SK-N-SH treated with all-trans-retinoic acid at 6 μM for 48 hours (cell line): ENCODE measurements at regions not wholly inside any gene's neighbourhood (a gene's known extent, or its start where the extent isn't known, plus 50 kb on each side); places are given as distances from the start of the nearest gene placed in this dataset.

Source experiments
- ATAC-seq: fragments of 200-7000 bp; cut with Tn5 transposase; 3 replicates; pipeline ENCODE4 v1.9.1; 2020; ENCODE audit warnings: mild to moderate bottlenecking, moderate library complexity
- ARNTL ChIP-seq: fragments of 450-650 bp; formaldehyde crosslinking; IDR thresholded peaks from 2 replicates; pipeline ENCODE4 v1.5.0; 2020; ENCODE audit warnings: low read depth, mild to moderate bottlenecking, moderate library complexity, borderline replicate concordance
- BACH2 ChIP-seq: fragments of 250-450 bp; sonication (Bioruptor Pico); IDR thresholded peaks from 2 replicates; pipeline ENCODE4 v1.9.0; 2021; ENCODE audit warnings: mild to moderate bottlenecking, borderline replicate concordance
- CSDC2 ChIP-seq: fragments of 250-450 bp; sonication (Bioruptor Pico); IDR thresholded peaks from 2 replicates; pipeline ENCODE4 v1.5.0; 2020; ENCODE audit warnings: mild to moderate bottlenecking, moderate library complexity
- ESRRG ChIP-seq: fragments of 250-450 bp; sonication (Bioruptor Pico); IDR thresholded peaks from 2 replicates; pipeline ENCODE4 v1.6.1; 2021; ENCODE audit warnings: mild to moderate bottlenecking
- GLIS3 ChIP-seq: fragments of 250-450 bp; sonication (Bioruptor Pico); IDR thresholded peaks from 2 replicates; pipeline ENCODE4 v1.5.0; 2020; ENCODE audit warnings: mild to moderate bottlenecking, moderate library complexity
- ISL1 ChIP-seq: fragments of 250-450 bp; sonication (Bioruptor Pico); IDR thresholded peaks from 2 replicates; pipeline ENCODE4 v2.1.2; 2022; ENCODE audit warnings: mild to moderate bottlenecking, moderate library complexity
- OSR1 ChIP-seq: fragments of 250-450 bp; sonication (Bioruptor Pico); IDR thresholded peaks from 2 replicates; pipeline ENCODE4 v1.8.0; 2022; ENCODE audit warnings: moderate library complexity, mild to moderate bottlenecking, inconsistent platforms
- PPARA ChIP-seq: fragments of 250-450 bp; sonication (Bioruptor Pico); IDR thresholded peaks from 2 replicates; pipeline ENCODE4 v1.5.0; 2020; ENCODE audit warnings: mild to moderate bottlenecking, borderline replicate concordance
- RARB ChIP-seq: fragments of 250-450 bp; sonication (Bioruptor Pico); IDR thresholded peaks from 2 replicates; pipeline ENCODE4 v1.8.0; 2021; ENCODE audit warnings: mild to moderate bottlenecking, moderate library complexity
- SNAI2 ChIP-seq: fragments of 250-450 bp; sonication (Bioruptor Pico); IDR thresholded peaks from 2 replicates; pipeline ENCODE4 v1.5.0; 2020; ENCODE audit warnings: mild to moderate bottlenecking, moderate library complexity
- TCF4 ChIP-seq: fragments of 250-450 bp; sonication (Bioruptor Pico); IDR thresholded peaks from 2 replicates; pipeline ENCODE4 v1.8.0; 2021; ENCODE audit warnings: mild to moderate bottlenecking, moderate library complexity, borderline replicate concordance
- TOX ChIP-seq: fragments of 250-450 bp; sonication (Bioruptor Pico); IDR thresholded peaks from 2 replicates; pipeline ENCODE4 v1.8.0; 2021; ENCODE audit warnings: mild to moderate bottlenecking, moderate library complexity, borderline replicate concordance
- ZC3H10 ChIP-seq: fragments of 250-450 bp; sonication (Bioruptor Pico); IDR thresholded peaks from 2 replicates; pipeline ENCODE4 v1.5.1; 2021; ENCODE audit warnings: mild to moderate bottlenecking, moderate library complexity
- ZFP3 ChIP-seq: fragments of 250-450 bp; sonication (Bioruptor Pico); IDR thresholded peaks from 2 replicates; pipeline ENCODE4 v1.5.0; 2020; ENCODE audit warnings: mild to moderate bottlenecking, moderate library complexity
- ZFP30 ChIP-seq: fragments of 450-650 bp; formaldehyde crosslinking; IDR thresholded peaks from 2 replicates; pipeline ENCODE4 v1.5.0; 2022; ENCODE audit warnings: mild to moderate bottlenecking, moderate library complexity
- ZNF565 ChIP-seq: fragments of 450-650 bp; formaldehyde crosslinking; conservative IDR thresholded peaks from 2 replicates; pipeline ENCODE4 v1.5.0; 2020; ENCODE audit warnings: low read depth, mild to moderate bottlenecking, moderate library complexity
- ZNF70 ChIP-seq: fragments of 450-650 bp; formaldehyde crosslinking; IDR thresholded peaks from 2 replicates; pipeline ENCODE4 v1.5.0; 2020; ENCODE audit warnings: mild to moderate bottlenecking, moderate library complexity
- ZNF8 ChIP-seq: fragments of 450-650 bp; formaldehyde crosslinking; IDR thresholded peaks from 2 replicates; pipeline ENCODE4 v1.5.0; 2020; ENCODE audit warnings: mild to moderate bottlenecking, moderate library complexity
- TF ChIP-seq, protein P1 (sequence below): fragments of 250-450 bp; sonication (Bioruptor Pico); IDR thresholded peaks from 2 replicates; pipeline ENCODE4 v1.8.0; 2020; ENCODE audit warnings: mild to moderate bottlenecking, moderate library complexity, borderline replicate concordance
- TF ChIP-seq, protein P2 (sequence below): fragments of 250-450 bp; sonication (Bioruptor Pico); IDR thresholded peaks from 2 replicates; pipeline ENCODE4 v1.5.0; 2020; ENCODE audit warnings: mild to moderate bottlenecking, moderate library complexity
- TF ChIP-seq, protein P3 (sequence below): fragments of 250-450 bp; sonication (Bioruptor Pico); IDR thresholded peaks from 2 replicates; pipeline ENCODE4 v1.5.1; 2020; ENCODE audit warnings: low read depth, mild to moderate bottlenecking, moderate library complexity
- TF ChIP-seq, protein P4 (sequence below): fragments of 250-450 bp; sonication (Bioruptor Pico); IDR thresholded peaks from 2 replicates; pipeline ENCODE4 v1.8.0; 2021; ENCODE audit warnings: low read depth, mild to moderate bottlenecking, moderate library complexity, borderline replicate concordance
- TF ChIP-seq, protein P5 (sequence below): fragments of 250-450 bp; sonication (Bioruptor Pico); IDR thresholded peaks from 2 replicates; pipeline ENCODE4 v1.5.1; 2021; ENCODE audit warnings: mild to moderate bottlenecking, moderate library complexity

DNA sequence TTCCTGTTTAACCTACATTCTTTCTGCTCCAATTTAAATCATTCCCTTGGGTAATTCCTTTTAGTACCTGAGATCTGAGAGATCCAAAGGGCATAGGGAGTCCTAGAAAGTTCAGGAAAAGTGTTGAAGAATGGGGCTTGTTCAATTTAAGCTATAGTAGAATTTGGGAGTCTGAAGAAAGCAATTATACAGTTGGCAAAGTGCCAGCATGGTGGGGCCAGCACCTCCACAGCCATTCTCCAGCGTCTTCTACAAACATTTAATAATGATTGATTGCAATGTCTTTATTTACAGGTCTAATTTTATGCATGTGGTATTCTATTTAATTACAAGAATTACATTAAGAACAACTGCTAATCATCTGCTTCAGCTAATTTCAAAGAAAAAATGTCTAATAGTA is 957.7 kb upstream of the GYPC start:
- TF ChIP-seq ARNTL (CRISPR knock-in tag): no peak
- TF ChIP-seq GLIS3 (CRISPR knock-in tag): no peak
- TF ChIP-seq, protein P1, sequence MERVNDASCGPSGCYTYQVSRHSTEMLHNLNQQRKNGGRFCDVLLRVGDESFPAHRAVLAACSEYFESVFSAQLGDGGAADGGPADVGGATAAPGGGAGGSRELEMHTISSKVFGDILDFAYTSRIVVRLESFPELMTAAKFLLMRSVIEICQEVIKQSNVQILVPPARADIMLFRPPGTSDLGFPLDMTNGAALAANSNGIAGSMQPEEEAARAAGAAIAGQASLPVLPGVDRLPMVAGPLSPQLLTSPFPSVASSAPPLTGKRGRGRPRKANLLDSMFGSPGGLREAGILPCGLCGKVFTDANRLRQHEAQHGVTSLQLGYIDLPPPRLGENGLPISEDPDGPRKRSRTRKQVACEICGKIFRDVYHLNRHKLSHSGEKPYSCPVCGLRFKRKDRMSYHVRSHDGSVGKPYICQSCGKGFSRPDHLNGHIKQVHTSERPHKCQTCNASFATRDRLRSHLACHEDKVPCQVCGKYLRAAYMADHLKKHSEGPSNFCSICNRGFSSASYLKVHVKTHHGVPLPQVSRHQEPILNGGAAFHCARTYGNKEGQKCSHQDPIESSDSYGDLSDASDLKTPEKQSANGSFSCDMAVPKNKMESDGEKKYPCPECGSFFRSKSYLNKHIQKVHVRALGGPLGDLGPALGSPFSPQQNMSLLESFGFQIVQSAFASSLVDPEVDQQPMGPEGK (CRISPR knock-in tag): no peak
- TF ChIP-seq, protein P2, sequence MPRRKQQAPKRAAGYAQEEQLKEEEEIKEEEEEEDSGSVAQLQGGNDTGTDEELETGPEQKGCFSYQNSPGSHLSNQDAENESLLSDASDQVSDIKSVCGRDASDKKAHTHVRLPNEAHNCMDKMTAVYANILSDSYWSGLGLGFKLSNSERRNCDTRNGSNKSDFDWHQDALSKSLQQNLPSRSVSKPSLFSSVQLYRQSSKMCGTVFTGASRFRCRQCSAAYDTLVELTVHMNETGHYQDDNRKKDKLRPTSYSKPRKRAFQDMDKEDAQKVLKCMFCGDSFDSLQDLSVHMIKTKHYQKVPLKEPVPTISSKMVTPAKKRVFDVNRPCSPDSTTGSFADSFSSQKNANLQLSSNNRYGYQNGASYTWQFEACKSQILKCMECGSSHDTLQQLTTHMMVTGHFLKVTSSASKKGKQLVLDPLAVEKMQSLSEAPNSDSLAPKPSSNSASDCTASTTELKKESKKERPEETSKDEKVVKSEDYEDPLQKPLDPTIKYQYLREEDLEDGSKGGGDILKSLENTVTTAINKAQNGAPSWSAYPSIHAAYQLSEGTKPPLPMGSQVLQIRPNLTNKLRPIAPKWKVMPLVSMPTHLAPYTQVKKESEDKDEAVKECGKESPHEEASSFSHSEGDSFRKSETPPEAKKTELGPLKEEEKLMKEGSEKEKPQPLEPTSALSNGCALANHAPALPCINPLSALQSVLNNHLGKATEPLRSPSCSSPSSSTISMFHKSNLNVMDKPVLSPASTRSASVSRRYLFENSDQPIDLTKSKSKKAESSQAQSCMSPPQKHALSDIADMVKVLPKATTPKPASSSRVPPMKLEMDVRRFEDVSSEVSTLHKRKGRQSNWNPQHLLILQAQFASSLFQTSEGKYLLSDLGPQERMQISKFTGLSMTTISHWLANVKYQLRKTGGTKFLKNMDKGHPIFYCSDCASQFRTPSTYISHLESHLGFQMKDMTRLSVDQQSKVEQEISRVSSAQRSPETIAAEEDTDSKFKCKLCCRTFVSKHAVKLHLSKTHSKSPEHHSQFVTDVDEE: no peak
- TF ChIP-seq ISL1 (CRISPR knock-in tag): no peak
- no peak for TF ChIP-seq TCF4 (CRISPR knock-in tag)
- TF ChIP-seq OSR1 (CRISPR knock-in tag): no peak
- TF ChIP-seq SNAI2 (CRISPR knock-in tag): no peak
- ATAC-seq: no peak

DNA sequence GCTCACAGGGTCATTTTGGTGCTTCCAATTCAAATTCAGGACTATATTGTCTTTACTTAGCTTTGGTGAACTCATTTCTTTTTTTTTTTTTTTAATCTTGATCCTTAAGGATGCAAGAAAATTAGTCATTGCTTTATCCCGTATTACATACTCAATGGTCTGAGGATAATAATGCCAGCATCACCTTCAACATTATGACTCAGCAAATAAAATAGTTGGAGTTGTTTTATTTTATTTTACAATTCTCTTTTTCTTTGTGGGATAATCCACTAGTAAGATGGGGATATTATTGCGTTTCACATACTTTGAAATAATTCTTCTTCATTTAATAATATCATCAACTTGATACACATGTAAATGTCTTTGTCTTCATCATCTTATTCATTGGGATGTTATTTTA is 954.9 kb upstream of the GYPC start:
- ATAC-seq: no peak
- TF ChIP-seq OSR1 (CRISPR knock-in tag) (no peak), ZNF8 (CRISPR knock-in tag) (no peak), GLIS3 (CRISPR knock-in tag) (no peak), ZC3H10 (CRISPR knock-in tag) (no peak), CSDC2 (CRISPR knock-in tag) (no peak), SNAI2 (CRISPR knock-in tag) (no peak), PPARA (CRISPR knock-in tag) (no peak), TCF4 (CRISPR knock-in tag) (no peak), RARB (CRISPR knock-in tag) (no peak), ZNF70 (CRISPR knock-in tag) (no peak), TOX (no peak), ZFP30 (no peak), ESRRG (CRISPR knock-in tag) (no peak)
- TF ChIP-seq, protein P3, sequence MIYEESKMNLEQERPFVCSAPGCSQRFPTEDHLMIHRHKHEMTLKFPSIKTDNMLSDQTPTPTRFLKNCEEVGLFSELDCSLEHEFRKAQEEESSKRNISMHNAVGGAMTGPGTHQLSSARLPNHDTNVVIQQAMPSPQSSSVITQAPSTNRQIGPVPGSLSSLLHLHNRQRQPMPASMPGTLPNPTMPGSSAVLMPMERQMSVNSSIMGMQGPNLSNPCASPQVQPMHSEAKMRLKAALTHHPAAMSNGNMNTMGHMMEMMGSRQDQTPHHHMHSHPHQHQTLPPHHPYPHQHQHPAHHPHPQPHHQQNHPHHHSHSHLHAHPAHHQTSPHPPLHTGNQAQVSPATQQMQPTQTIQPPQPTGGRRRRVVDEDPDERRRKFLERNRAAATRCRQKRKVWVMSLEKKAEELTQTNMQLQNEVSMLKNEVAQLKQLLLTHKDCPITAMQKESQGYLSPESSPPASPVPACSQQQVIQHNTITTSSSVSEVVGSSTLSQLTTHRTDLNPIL (CRISPR knock-in tag): no peak
- TF ChIP-seq, protein P4, sequence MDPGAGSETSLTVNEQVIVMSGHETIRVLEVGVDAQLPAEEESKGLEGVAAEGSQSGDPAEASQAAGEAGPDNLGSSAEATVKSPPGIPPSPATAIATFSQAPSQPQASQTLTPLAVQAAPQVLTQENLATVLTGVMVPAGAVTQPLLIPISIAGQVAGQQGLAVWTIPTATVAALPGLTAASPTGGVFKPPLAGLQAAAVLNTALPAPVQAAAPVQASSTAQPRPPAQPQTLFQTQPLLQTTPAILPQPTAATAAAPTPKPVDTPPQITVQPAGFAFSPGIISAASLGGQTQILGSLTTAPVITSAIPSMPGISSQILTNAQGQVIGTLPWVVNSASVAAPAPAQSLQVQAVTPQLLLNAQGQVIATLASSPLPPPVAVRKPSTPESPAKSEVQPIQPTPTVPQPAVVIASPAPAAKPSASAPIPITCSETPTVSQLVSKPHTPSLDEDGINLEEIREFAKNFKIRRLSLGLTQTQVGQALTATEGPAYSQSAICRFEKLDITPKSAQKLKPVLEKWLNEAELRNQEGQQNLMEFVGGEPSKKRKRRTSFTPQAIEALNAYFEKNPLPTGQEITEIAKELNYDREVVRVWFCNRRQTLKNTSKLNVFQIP: no peak

DNA sequence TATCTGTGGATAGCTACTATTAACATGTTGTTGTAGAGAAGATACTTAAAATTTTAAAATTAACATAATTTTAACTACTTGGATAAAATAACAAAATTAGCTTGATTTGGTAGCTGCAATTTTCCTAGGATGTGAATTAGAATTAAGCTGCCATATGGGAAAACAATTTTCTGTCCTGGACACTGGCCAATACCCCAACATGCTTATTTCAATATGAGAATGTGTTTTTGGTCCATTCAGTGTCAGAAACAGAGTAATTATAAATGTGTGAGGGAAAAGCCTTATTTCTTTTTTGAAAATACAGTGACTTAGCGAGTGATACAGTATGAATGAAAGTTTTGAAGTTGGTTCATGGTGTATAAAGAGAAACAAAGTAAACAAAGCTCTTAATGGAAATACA is 948.3 kb upstream of the GYPC start:
- no peak for ATAC-seq
- TF ChIP-seq ZC3H10 (CRISPR knock-in tag) (no peak), ARNTL (CRISPR knock-in tag) (no peak), BACH2 (CRISPR knock-in tag) (no peak), TCF4 (CRISPR knock-in tag) (no peak), ZNF8 (CRISPR knock-in tag) (no peak), ISL1 (CRISPR knock-in tag) (no peak), RARB (CRISPR knock-in tag) (no peak), ZFP30 (no peak), PPARA (CRISPR knock-in tag) (no peak), ZFP3 (CRISPR knock-in tag) (no peak), ESRRG (CRISPR knock-in tag) (no peak), TOX (no peak), ZNF565 (no peak), SNAI2 (CRISPR knock-in tag) (no peak)
- TF ChIP-seq, protein P4: no peak
- TF ChIP-seq, protein P1 (CRISPR knock-in tag): no peak
- TF ChIP-seq, protein P5, sequence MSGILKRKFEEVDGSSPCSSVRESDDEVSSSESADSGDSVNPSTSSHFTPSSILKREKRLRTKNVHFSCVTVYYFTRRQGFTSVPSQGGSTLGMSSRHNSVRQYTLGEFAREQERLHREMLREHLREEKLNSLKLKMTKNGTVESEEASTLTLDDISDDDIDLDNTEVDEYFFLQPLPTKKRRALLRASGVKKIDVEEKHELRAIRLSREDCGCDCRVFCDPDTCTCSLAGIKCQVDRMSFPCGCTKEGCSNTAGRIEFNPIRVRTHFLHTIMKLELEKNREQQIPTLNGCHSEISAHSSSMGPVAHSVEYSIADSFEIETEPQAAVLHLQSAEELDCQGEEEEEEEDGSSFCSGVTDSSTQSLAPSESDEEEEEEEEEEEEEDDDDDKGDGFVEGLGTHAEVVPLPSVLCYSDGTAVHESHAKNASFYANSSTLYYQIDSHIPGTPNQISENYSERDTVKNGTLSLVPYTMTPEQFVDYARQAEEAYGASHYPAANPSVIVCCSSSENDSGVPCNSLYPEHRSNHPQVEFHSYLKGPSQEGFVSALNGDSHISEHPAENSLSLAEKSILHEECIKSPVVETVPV (CRISPR knock-in tag): no peak
- TF ChIP-seq, protein P3 (CRISPR knock-in tag): no peak
